IMR-90 (cell line): ENCODE measurements at regions not wholly inside any gene's neighbourhood (a gene's known extent, or its start where the extent isn't known, plus 50 kb on each side); places are given as distances from the start of the nearest gene placed in this dataset.
A peak's percentile ranks its signal among the peaks of the same experiment; 100 is the strongest.

Experiments
- ATAC-seq: fragments of 200-7000 bp; cut with Tn5 transposase; 2 replicates; pipeline ENCODE4 v1.9.1; 2020; ENCODE audit warnings: low read depth, mild to moderate bottlenecking, moderate library complexity
- BruUV-seq: library from RNA; stranded (reverse); fragments of 400-500 nt; replicated peaks from 2 replicates; lab custom pipeline; 2021; lab: Mats Ljungman, UMichigan
- CTCF ChIA-PET: fragments of 300-600 bp; formaldehyde crosslinking; extraction: SDS; loops from one replicate; lab custom pipeline; 2021; ENCODE audit warnings: antibody characterized with exemption; lab: Yijun Ruan, JAX
- POLR2A ChIA-PET: fragments of 300-600 bp; sonication (Branson Sonifier 250); formaldehyde crosslinking; loops from one replicate; lab custom pipeline; 2022; ENCODE audit warnings: antibody characterized with exemption; ENCODE audit not compliant: unreplicated experiment; lab: Charles Lee
- DNase-seq: peaks from one replicate; pipeline ENCODE4 v3.0.0; 2013
- H2AFZ ChIP-seq: replicated peaks from 2 replicates; pipeline ENCODE3; 2013; ENCODE audit warnings: low read length, mild to moderate bottlenecking; ENCODE audit not compliant: poor library complexity
- H2AK5ac ChIP-seq: 2 replicates; pipeline ENCODE4 v1.6.1; 2013; ENCODE audit warnings: low read depth, low read length, inconsistent platforms
- H2AK9ac ChIP-seq: replicated peaks from 2 replicates; pipeline ENCODE3; 2013; ENCODE audit warnings: mild to moderate bottlenecking, low read depth, low read length, moderate library complexity; ENCODE audit not compliant: poor library complexity
- H2BK120ac ChIP-seq: 2 replicates; pipeline ENCODE4 v1.6.1; 2013; ENCODE audit warnings: low read depth, low read length, inconsistent platforms
- H2BK15ac ChIP-seq: 3 replicates; pipeline ENCODE4 v1.6.1; 2013; ENCODE audit warnings: low read depth, low read length, inconsistent platforms
- H2BK20ac ChIP-seq: 2 replicates; pipeline ENCODE4 v1.6.1; 2013; ENCODE audit warnings: low read depth, mild to moderate bottlenecking, inconsistent platforms, low read length, moderate library complexity
- H2BK5ac ChIP-seq: 2 replicates; pipeline ENCODE4 v1.6.1; 2013; ENCODE audit warnings: mild to moderate bottlenecking, low read depth, low read length, inconsistent platforms; ENCODE audit not compliant: poor library complexity, severe bottlenecking
- H3K14ac ChIP-seq: replicated peaks from 2 replicates; pipeline ENCODE4 v1.6.1; 2013; ENCODE audit warnings: low read depth, low read length, inconsistent platforms
- H3K18ac ChIP-seq: 2 replicates; pipeline ENCODE4 v1.6.1; 2013; ENCODE audit warnings: low read depth, low read length, control low read depth
- H3K23ac ChIP-seq: 2 replicates; pipeline ENCODE4 v1.6.1; 2013; ENCODE audit warnings: low read depth, low read length, inconsistent platforms
- H3K27ac ChIP-seq: 2 replicates; pipeline ENCODE4 v1.5.1; 2013; ENCODE audit warnings: mild to moderate bottlenecking, control low read depth, low read length; ENCODE audit not compliant: insufficient read depth
- H3K27me3 ChIP-seq: 2 replicates; pipeline ENCODE4 v1.6.1; 2013; ENCODE audit warnings: low read length; ENCODE audit not compliant: control insufficient read depth, insufficient read depth
- H3K36me3 ChIP-seq: 2 replicates; pipeline ENCODE4 v1.6.1; 2013; ENCODE audit warnings: low read length, mixed read lengths; ENCODE audit not compliant: control insufficient read depth, insufficient read depth
- H3K4ac ChIP-seq: 2 replicates; pipeline ENCODE4 v1.6.1; 2013; ENCODE audit warnings: low read depth, low read length, inconsistent platforms
- H3K4me1 ChIP-seq: 2 replicates; pipeline ENCODE4 v1.6.1; 2013; ENCODE audit warnings: low read length, mixed read lengths; ENCODE audit not compliant: control insufficient read depth, insufficient read depth
- H3K4me2 ChIP-seq: 2 replicates; pipeline ENCODE4 v1.6.1; 2013; ENCODE audit warnings: low read depth, mild to moderate bottlenecking, control low read depth, low read length, moderate library complexity
- H3K4me3 ChIP-seq: 2 replicates; pipeline ENCODE4 v1.5.1; 2013; ENCODE audit warnings: low read depth, mild to moderate bottlenecking, control low read depth, low read length, moderate library complexity; ENCODE audit not compliant: insufficient read depth
- H3K56ac ChIP-seq: 2 replicates; pipeline ENCODE4 v1.6.1; 2013; ENCODE audit warnings: low read length, inconsistent platforms; ENCODE audit not compliant: insufficient read depth; ENCODE audit errors: extremely low read depth
- H3K79me1 ChIP-seq, 2 experiments: 2 replicates each; pipeline ENCODE4 v1.6.1; 2013; ENCODE audit warnings: low read length in 2 of 2, inconsistent platforms in 1 of 2, low read depth in 1 of 2
- H3K9ac ChIP-seq: 2 replicates; pipeline ENCODE4 v1.6.1; 2013; ENCODE audit warnings: low read depth, low read length, control low read depth
- H3K9me1 ChIP-seq: 2 replicates; pipeline ENCODE4 v1.6.1; 2013; ENCODE audit warnings: low read length, inconsistent platforms; ENCODE audit not compliant: insufficient read depth
- H3K9me3 ChIP-seq: 2 replicates; pipeline ENCODE4 v1.6.1; 2013; ENCODE audit warnings: low read length; ENCODE audit not compliant: control insufficient read depth, insufficient read depth
- H4K20me1 ChIP-seq: 2 replicates; pipeline ENCODE4 v1.6.1; 2013; ENCODE audit warnings: low read length, inconsistent platforms; ENCODE audit not compliant: insufficient read depth
- H4K5ac ChIP-seq: 2 replicates; pipeline ENCODE4 v1.6.1; 2013; ENCODE audit warnings: mild to moderate bottlenecking, low read depth, low read length, control low read depth
- H4K8ac ChIP-seq, 2 experiments: 2 replicates each; pipeline ENCODE4 v1.6.1; 2013; ENCODE audit warnings: low read depth in 2 of 2, low read length in 2 of 2, control low read depth in 1 of 2, inconsistent platforms in 1 of 2
- H4K91ac ChIP-seq: 2 replicates; pipeline ENCODE4 v1.6.1; 2013; ENCODE audit warnings: low read depth, low read length, inconsistent platforms; ENCODE audit not compliant: insufficient read depth
- BHLHE40 ChIP-seq: fragments of 150-350 bp; IDR thresholded peaks from 2 replicates; pipeline ENCODE4 v1.6.1; 2016; ENCODE audit warnings: mild to moderate bottlenecking, low read depth, low read length
- CEBPB ChIP-seq: IDR thresholded peaks from 2 replicates; pipeline ENCODE4 v1.6.1; 2012; ENCODE audit warnings: low read depth, low read length, improper control_type of control experiment
- CHD1 ChIP-seq: IDR thresholded peaks from 2 replicates; pipeline ENCODE4 v1.6.1; 2012; ENCODE audit warnings: low read depth, low read length, improper control_type of control experiment
- CTCF ChIP-seq: conservative IDR thresholded peaks from 2 replicates; pipeline ENCODE4 v1.5.1; 2012; ENCODE audit warnings: mild to moderate bottlenecking, low read depth, low read length, improper control_type of control experiment
- FOS ChIP-seq: fragments of 150-350 bp; IDR thresholded peaks from 2 replicates; pipeline ENCODE4 v1.6.1; 2016; ENCODE audit warnings: low read depth, low read length
- MAFK ChIP-seq: IDR thresholded peaks from 2 replicates; pipeline ENCODE4 v1.6.1; 2012; ENCODE audit warnings: low read depth, low read length, improper control_type of control experiment
- MAZ ChIP-seq: IDR thresholded peaks from 2 replicates; pipeline ENCODE4 v1.6.1; 2012; ENCODE audit warnings: low read depth, mild to moderate bottlenecking, low read length, improper control_type of control experiment, moderate library complexity, borderline replicate concordance
- MXI1 ChIP-seq: IDR thresholded peaks from 2 replicates; pipeline ENCODE4 v1.6.1; 2012; ENCODE audit warnings: low read depth, mild to moderate bottlenecking, low read length, moderate library complexity, borderline replicate concordance
- NFE2L2 ChIP-seq: fragments of 150-350 bp; IDR thresholded peaks from 2 replicates; pipeline ENCODE4 v1.6.1; 2016; ENCODE audit warnings: low read depth, mild to moderate bottlenecking, low read length
- RAD21 ChIP-seq: IDR thresholded peaks from 2 replicates; pipeline ENCODE4 v1.6.1; 2012; ENCODE audit warnings: low read length, improper control_type of control experiment
- RCOR1 ChIP-seq: IDR thresholded peaks from 2 replicates; pipeline ENCODE4 v1.6.1; 2012; ENCODE audit warnings: mild to moderate bottlenecking, low read length, improper control_type of control experiment; ENCODE audit not compliant: insufficient replicate concordance
- RFX5 ChIP-seq: IDR thresholded peaks from 2 replicates; pipeline ENCODE4 v1.8.0; 2012; ENCODE audit warnings: low read depth, mild to moderate bottlenecking, low read length, moderate library complexity
- SMC3 ChIP-seq: fragments of 150-350 bp; IDR thresholded peaks from 2 replicates; pipeline ENCODE4 v1.6.1; 2016; ENCODE audit warnings: low read depth, mild to moderate bottlenecking, antibody characterized with exemption, low read length, moderate library complexity
- dilution Hi-C: fragments of 300-500 bp; cut with HindIII; formaldehyde crosslinking; loops from one replicate; pipeline ENCODE4 v1.14.3; 2018; ENCODE audit warnings: low sequenced_read_pairs; ENCODE audit not compliant: unreplicated experiment
- in situ Hi-C: fragments of 300-500 bp; cut with MboI; formaldehyde crosslinking; loops from 3 replicates; pipeline ENCODE4 v1.14.3; 2019; ENCODE audit warnings: low sequenced_read_pairs, inconsistent platforms, mixed read lengths
- intact Hi-C: fragments of 100-400 bp; cut with micrococcal nuclease; formaldehyde crosslinking; loops from 2 replicates; pipeline ENCODE4 v1.10.0; 2022
- TF ChIP-seq, protein P1 (sequence below): fragments of 150-350 bp; IDR thresholded peaks from 2 replicates; pipeline ENCODE4 v1.6.1; 2017; ENCODE audit warnings: mild to moderate bottlenecking, antibody characterized with exemption, low read length, low read depth
- TF ChIP-seq, protein P2 (sequence below): fragments of 150-350 bp; IDR thresholded peaks from 2 replicates; pipeline ENCODE4 v1.6.1; 2016; ENCODE audit warnings: low read depth, mild to moderate bottlenecking, low read length, moderate library complexity, borderline replicate concordance

DNA sequence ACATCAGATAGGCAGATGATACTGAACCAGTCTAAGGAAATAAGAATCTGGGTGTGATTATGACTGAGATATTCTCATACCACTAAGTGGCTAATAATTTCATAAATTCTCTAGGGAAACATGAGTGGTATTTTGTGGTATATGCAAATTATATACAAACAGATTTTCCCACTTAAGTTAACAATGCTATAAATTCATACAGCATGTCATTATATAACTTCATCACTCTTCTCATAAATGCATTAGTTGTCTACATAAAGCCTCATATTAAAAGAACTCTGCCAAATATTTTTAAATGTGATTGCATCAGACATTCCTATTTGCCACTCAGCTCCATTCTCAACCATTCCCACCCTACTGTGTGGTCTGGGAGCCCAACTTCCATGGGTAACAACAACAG is 226.5 kb downstream of the TLE1 start:
- in situ Hi-C loops, result no loop called here
- DNase-seq, result no peak
- Histone ChIP-seq H2AK9ac (peak overlapping the region; percentile 37), H2AFZ (no peak overlapping the region), H3K56ac (no peak overlapping the region), H2BK5ac (no peak overlapping the region), H3K9me3 (no peaks in the 10 kb centered on the region), H3K27ac (no peak overlapping the region), H3K4me1 (peaks cover 3% of the 10 kb centered on the region), H2BK120ac (peak overlapping the region; percentile 27; the same call in 1 of the 2 replicates), H3K79me1 (no peaks in the 10 kb centered on the region), H2BK15ac (no peak overlapping the region), H3K9ac (no peak overlapping the region), H3K4me3 (no peak overlapping the region), H3K18ac (no peak overlapping the region), H4K5ac (no peak overlapping the region), H3K36me3 (no peaks in the 10 kb centered on the region), H4K8ac (no peak overlapping the region), H4K91ac (no peak overlapping the region), H3K4ac (peak overlapping the region; percentile 39; the same call in 1 of the 2 replicates), H2BK20ac (peak overlapping the region; percentile 64), H3K9me1 (no peaks in the 10 kb centered on the region), H3K27me3 (no peaks in the 10 kb centered on the region), H4K20me1 (no peaks in the 10 kb centered on the region), H3K4me2 (no peak overlapping the region), H3K14ac (no peak overlapping the region), H2AK5ac (peak overlapping the region; percentile 49; the same call in 1 of the 2 replicates), H3K23ac (no peak overlapping the region)
- POLR2A ChIA-PET, result no interaction called here
- CTCF ChIA-PET, result no interaction called here
- intact Hi-C loops, result no loop called here
- ATAC-seq, result no peak
- TF ChIP-seq, protein P1, sequence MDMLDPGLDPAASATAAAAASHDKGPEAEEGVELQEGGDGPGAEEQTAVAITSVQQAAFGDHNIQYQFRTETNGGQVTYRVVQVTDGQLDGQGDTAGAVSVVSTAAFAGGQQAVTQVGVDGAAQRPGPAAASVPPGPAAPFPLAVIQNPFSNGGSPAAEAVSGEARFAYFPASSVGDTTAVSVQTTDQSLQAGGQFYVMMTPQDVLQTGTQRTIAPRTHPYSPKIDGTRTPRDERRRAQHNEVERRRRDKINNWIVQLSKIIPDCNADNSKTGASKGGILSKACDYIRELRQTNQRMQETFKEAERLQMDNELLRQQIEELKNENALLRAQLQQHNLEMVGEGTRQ, result no peak
- TF ChIP-seq MAFK, result no peak
- no peak for TF ChIP-seq CTCF
- TF ChIP-seq FOS, result no peak
- TF ChIP-seq, protein P2, sequence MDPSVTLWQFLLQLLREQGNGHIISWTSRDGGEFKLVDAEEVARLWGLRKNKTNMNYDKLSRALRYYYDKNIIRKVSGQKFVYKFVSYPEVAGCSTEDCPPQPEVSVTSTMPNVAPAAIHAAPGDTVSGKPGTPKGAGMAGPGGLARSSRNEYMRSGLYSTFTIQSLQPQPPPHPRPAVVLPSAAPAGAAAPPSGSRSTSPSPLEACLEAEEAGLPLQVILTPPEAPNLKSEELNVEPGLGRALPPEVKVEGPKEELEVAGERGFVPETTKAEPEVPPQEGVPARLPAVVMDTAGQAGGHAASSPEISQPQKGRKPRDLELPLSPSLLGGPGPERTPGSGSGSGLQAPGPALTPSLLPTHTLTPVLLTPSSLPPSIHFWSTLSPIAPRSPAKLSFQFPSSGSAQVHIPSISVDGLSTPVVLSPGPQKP, result no peak
- no peak for TF ChIP-seq MAZ
- TF ChIP-seq NFE2L2, result no peak
- no peak for TF ChIP-seq CEBPB
- TF ChIP-seq SMC3, result no peak
- no peak for TF ChIP-seq BHLHE40
- TF ChIP-seq RCOR1, result no peak
- TF ChIP-seq CHD1, result no peak
- TF ChIP-seq MXI1, result no peak
- TF ChIP-seq RFX5, result no peak
- no peak for TF ChIP-seq RAD21
- BruUV-seq, result no TSS peak
- dilution Hi-C loops, result no loop called here
